GM12878 (cell line): ENCODE measurements at regions not wholly inside any gene's neighbourhood (a gene's known extent, or its start where the extent isn't known, plus 50 kb on each side); places are given as distances from the start of the nearest gene placed in this dataset.

Source experiments
- ATAC-seq: fragments of 200-7000 bp; cut with Tn5 transposase; 3 replicates; pipeline ENCODE4 v1.9.1; 2020; ENCODE audit warnings: mild to moderate bottlenecking, moderate library complexity
- BruUV-seq: library from RNA; stranded (reverse); fragments of 400-500 nt; replicated peaks from 2 replicates; lab custom pipeline; 2021; lab: Mats Ljungman, UMichigan
- CTCF ChIA-PET: fragments of 300-600 bp; sonication (Branson Sonifier 250); formaldehyde crosslinking; extraction: SDS; loops from one replicate; lab custom pipeline; 2021; ENCODE audit warnings: inconsistent platforms; lab: Yijun Ruan, JAX
- POLR2A ChIA-PET: fragments of 350-600 bp; formaldehyde crosslinking; extraction: SDS; loops from one replicate; lab custom pipeline; 2021; ENCODE audit warnings: inconsistent platforms; lab: Charles Lee
- RAD21 ChIA-PET: fragments of 300-600 bp; sonication (Branson Sonifier 250); formaldehyde crosslinking; loops from one replicate; lab custom pipeline; 2023; ENCODE audit warnings: antibody characterized with exemption; ENCODE audit not compliant: unreplicated experiment; lab: Charles Lee
- SMC1A ChIA-PET: fragments of 300-600 bp; sonication (Branson Sonifier 250); formaldehyde crosslinking; loops from one replicate; lab custom pipeline; 2023; ENCODE audit not compliant: unreplicated experiment, uncharacterized antibody; lab: Charles Lee
- DNase-seq: peaks from one replicate; pipeline ENCODE4 v3.0.0-alpha.2; 2011; ENCODE audit warnings: low read depth, low spot score
- FAIRE-seq: peaks from 3 replicates; lab custom pipeline; 2011; peaks lifted over from hg19 to GRCh38; lab: Jason Lieb, UNC
- H2AFZ ChIP-seq: 2 replicates; pipeline ENCODE4 v1.6.0; 2011; ENCODE audit warnings: low read depth, low read length, control low read depth; ENCODE audit not compliant: control insufficient read depth
- H3K27ac ChIP-seq: 2 replicates; pipeline ENCODE4 v1.5.1; 2011; ENCODE audit warnings: control low read depth; ENCODE audit not compliant: control insufficient read depth, insufficient read depth
- H3K27me3 ChIP-seq, 2 experiments: replicated peaks in 1 of 2; 2 replicates each; pipeline versions ENCODE4 v1.6.0 to v1.6.1; 2011; ENCODE audit warnings: low read length in 1 of 2; ENCODE audit not compliant: control insufficient read depth in 2 of 2, insufficient read depth in 2 of 2
- H3K36me3 ChIP-seq, 2 experiments: 2 replicates each; pipeline ENCODE4 v1.5.1; 2011; ENCODE audit warnings: low read length in 1 of 2; ENCODE audit not compliant: control insufficient read depth in 2 of 2, insufficient read depth in 2 of 2
- H3K4me1 ChIP-seq: 2 replicates; pipeline ENCODE4 v1.6.1; 2011; ENCODE audit warnings: mild to moderate bottlenecking, low read length, moderate library complexity, mixed read lengths; ENCODE audit not compliant: control insufficient read depth, insufficient read depth
- H3K4me2 ChIP-seq: 2 replicates; pipeline ENCODE4 v1.6.0; 2011; ENCODE audit warnings: control low read depth; ENCODE audit not compliant: control insufficient read depth, insufficient read depth
- H3K4me3 ChIP-seq: fragments of 200-600 bp; sonication (generic); 2 replicates; pipeline ENCODE4 v1.5.1; 2016
- H3K79me2 ChIP-seq: 2 replicates; pipeline ENCODE4 v1.6.0; 2011; ENCODE audit warnings: low read length; ENCODE audit not compliant: control insufficient read depth, insufficient read depth
- H3K9ac ChIP-seq: 2 replicates; pipeline ENCODE4 v1.8.0; 2011; ENCODE audit warnings: low read length, control low read depth, mixed read lengths; ENCODE audit not compliant: control insufficient read depth, insufficient read depth
- H3K9me3 ChIP-seq: replicated peaks from 3 replicates; pipeline ENCODE4 v1.5.1; 2011; ENCODE audit warnings: mild to moderate bottlenecking, low read length; ENCODE audit not compliant: control insufficient read depth, insufficient read depth
- H4K20me1 ChIP-seq: 2 replicates; pipeline ENCODE4 v1.6.0; 2011; ENCODE audit not compliant: control insufficient read depth, insufficient read depth
- GABPA ChIP-seq: IDR thresholded peaks from 2 replicates; pipeline ENCODE4 v1.6.1; 2014; ENCODE audit warnings: antibody characterized with exemption, low read depth, mild to moderate bottlenecking, inconsistent platforms
- GATAD2B ChIP-seq: fragments of 450-650 bp; conservative IDR thresholded peaks from 2 replicates; pipeline ENCODE4 v1.6.1; 2017; ENCODE audit warnings: low read depth, mild to moderate bottlenecking, moderate library complexity
- NR2F1 ChIP-seq: fragments of 450-650 bp; conservative IDR thresholded peaks from 2 replicates; pipeline ENCODE4 v1.6.1; 2017; ENCODE audit warnings: mild to moderate bottlenecking
- POU2F2 ChIP-seq: IDR thresholded peaks from 3 replicates; pipeline ENCODE4 v1.6.1; 2011; ENCODE audit warnings: low read depth, mild to moderate bottlenecking, low read length, borderline replicate concordance
- RB1 ChIP-seq: fragments of 450-650 bp; formaldehyde crosslinking; IDR thresholded peaks from 2 replicates; pipeline ENCODE4 v1.6.1; 2017; ENCODE audit warnings: mild to moderate bottlenecking, borderline replicate concordance
- REST ChIP-seq: IDR thresholded peaks from 2 replicates; pipeline ENCODE4 v1.6.1; 2012; ENCODE audit warnings: mild to moderate bottlenecking, low read depth, low read length
- SIN3A ChIP-seq: IDR thresholded peaks from 2 replicates; pipeline ENCODE4 v1.6.1; 2012; ENCODE audit warnings: low read depth, low read length, improper control_type of control experiment
- TCF3 ChIP-seq: IDR thresholded peaks from 2 replicates; pipeline ENCODE4 v1.6.1; 2012; ENCODE audit warnings: low read depth, mild to moderate bottlenecking, low read length, borderline replicate concordance; ENCODE audit not compliant: insufficient read depth
- ZBTB33 ChIP-seq: fragments of 450-650 bp; IDR thresholded peaks from 2 replicates; pipeline ENCODE4 v1.6.1; 2017; ENCODE audit warnings: mild to moderate bottlenecking
- ZBTB4 ChIP-seq: fragments of 450-650 bp; formaldehyde crosslinking; IDR thresholded peaks from 2 replicates; pipeline ENCODE4 v1.4.0; 2022; ENCODE audit warnings: mild to moderate bottlenecking, moderate library complexity
- WGBS: methylation state at CpG from one replicate; pipeline ENCODE4 v1.1.6; 2016; ENCODE audit warnings: low lambda C conversion rate; ENCODE audit not compliant: insufficient replicate concordance, insufficient coverage; ENCODE audit errors: missing lambda C conversion rate; 5-methylcytosine and 5-hydroxymethylcytosine counted together
- in situ Hi-C: fragments of 300-500 bp; cut with MboI; formaldehyde crosslinking; loops from 9 replicates; pipeline ENCODE4 v1.14.3; 2018; ENCODE audit warnings: mixed read lengths
- intact Hi-C: fragments of 100-400 bp; cut with micrococcal nuclease; formaldehyde crosslinking; loops from one replicate; pipeline ENCODE4 v1.14.2; 2022; ENCODE audit not compliant: unreplicated experiment

GRCh38 chr11:70915158-70915985 is 337.0 kb downstream of the SHANK2 start (continued):
- no peak for TF ChIP-seq REST

- Histone ChIP-seq H3K9me3 (no peaks in the 10 kb centered on the region; the same call in 2 of the 3 replicates), H3K9ac (no peak overlapping the region), H3K4me1 (no peaks in the 10 kb centered on the region), H3K79me2 (no peaks in the 10 kb centered on the region), H3K27ac (no peak overlapping the region), H3K36me3 (no peaks in the 10 kb centered on the region), H3K27me3 (no peaks in the 10 kb centered on the region), H4K20me1 (no peaks in the 10 kb centered on the region), H3K4me2 (no peak overlapping the region), H3K4me3 (no peak overlapping the region), H2AFZ (no peak overlapping the region)
- POLR2A ChIA-PET, result no interaction called here
- SMC1A ChIA-PET, result no interaction called here
- RAD21 ChIA-PET, result no interaction called here
- WGBS, result 17% methylated on average over 8 of the region's 8 CpGs
- in situ Hi-C loops (no loop called here), intact Hi-C loops (no loop called here)
- BruUV-seq, result no TSS peak
- DNase-seq, result no peak
- CTCF ChIA-PET, result no interaction called here
- FAIRE-seq, result no peak
- ATAC-seq, result no peak
- TF ChIP-seq GABPA (no peak), NR2F1 (no peak), TCF3 (no peak), ZBTB4 (CRISPR knock-in tag) (no peak), SIN3A (no peak), RB1 (no peak), ZBTB33 (no peak), POU2F2 (no peak), GATAD2B (no peak)
- TF ChIP-seq, all 136 proteins: peak for 0
Observed at GRCh38 chr11:70916351-70916750, 336.0 kb downstream of the SHANK2 start.
